Stomach (tissue), 8 donors: ENCODE measurements at regions not wholly inside any gene's neighbourhood (a gene's known extent, or its start where the extent isn't known, plus 50 kb on each side); places are given as distances from the start of the nearest gene placed in this dataset.

Experiments used
- DNase-seq, 2 donors: peaks; one replicate each; pipeline versions ENCODE4 v3.0.0 to v3.0.0-alpha.2; 2013 to 2019
- H3K27ac ChIP-seq, 5 donors: fragments of 200-600 bp in 4 of 5; sonication (generic) in 4 of 5; one replicate each; pipeline ENCODE4 v1.5.1; 2013 to 2019; ENCODE audit warnings: mild to moderate bottlenecking in 1 of 5, moderate library complexity in 1 of 5
- H3K27me3 ChIP-seq, 3 donors: fragments of 200-600 bp; sonication (generic); one replicate each; pipeline ENCODE4 v1.5.1; 2017 to 2019; ENCODE audit warnings: mixed run types in 1 of 3
- H3K36me3 ChIP-seq, 4 donors: fragments of 200-600 bp; sonication (generic); 1 replicate in 3 of 4; 2 replicates in 1 of 4; pipeline ENCODE4 v1.5.1; 2016 to 2019
- H3K4me1 ChIP-seq, 4 donors: fragments of 200-600 bp; sonication (generic); one replicate each; pipeline ENCODE4 v1.5.1; 2016 to 2019
- H3K4me3 ChIP-seq, 4 donors: fragments of 200-600 bp; sonication (generic) in 3 of 4; one replicate each; pipeline ENCODE4 v1.5.1; 2016 to 2019; ENCODE audit warnings: mild to moderate bottlenecking in 1 of 4
- H3K9me3 ChIP-seq, 4 donors: fragments of 200-600 bp; sonication (generic); one replicate each; pipeline ENCODE4 v1.5.1; 2016 to 2019
- CTCF ChIP-seq, 7 experiments: fragments of 450-650 bp in 4 of 7; fragments of 200-600 bp in 3 of 7; sonication (generic) in 3 of 7; IDR thresholded peaks; one replicate each; pipeline ENCODE4 v1.5.1; 2016 to 2019; ENCODE audit warnings: antibody characterized with exemption in 7 of 7, control low read depth in 2 of 7, mild to moderate bottlenecking in 1 of 7
- EP300 ChIP-seq: sonication (generic); formaldehyde crosslinking; IDR thresholded peaks from one replicate; pipeline ENCODE4 v1.6.1; 2017; ENCODE audit warnings: antibody characterized with exemption
- POLR2A ChIP-seq, 4 donors: fragments of 450-650 bp; IDR thresholded peaks; one replicate each; pipeline ENCODE4 v1.6.1; 2016; ENCODE audit warnings: antibody characterized with exemption in 4 of 4, control low read depth in 2 of 4, mild to moderate bottlenecking in 1 of 4, moderate library complexity in 1 of 4
- POLR2AphosphoS5 ChIP-seq, 3 donors: sonication (generic); formaldehyde crosslinking; IDR thresholded peaks; one replicate each; pipeline ENCODE4 v1.6.1; 2016; ENCODE audit warnings: antibody characterized with exemption in 3 of 3
- WGBS, 5 donors: extraction: QIAGEN DNeasy Blood & Tissue Kit in 3 of 5; methylation state at CpG; one replicate each; pipeline versions ENCODE4 v1.1.5 to v1.1.7; 2013 to 2018; 5-methylcytosine and 5-hydroxymethylcytosine counted together
- intact Hi-C: fragments of 100-400 bp; cut with DNase I; formaldehyde crosslinking; loops from one replicate; pipeline ENCODE4 v1.15.1; 2023; ENCODE audit warnings: low total_unique reads
- donor health status: healthy with polysubstance abuse.
- donor health status: Bipolar disorder and iron deficiency.
- donor health status: healthy.

GRCh38 chr9:115992834-115993233 is 160.8 kb upstream of the PAPPA start:
- no peaks in the 10 kb centered on the region for H3K27me3 ChIP-seq
- no peaks in the 10 kb centered on the region for H3K36me3 ChIP-seq
- no peaks in the 10 kb centered on the region for H3K4me1 ChIP-seq
- TF ChIP-seq CTCF (IDR thresholded peaks at IDR 0.05) (no peak), EP300 (no peak), POLR2A (IDR thresholded peaks at IDR 0.05) (no peak), POLR2AphosphoS5 (IDR thresholded peaks at IDR 0.05) (no peak)
- DNase-seq: no peak
- intact Hi-C loops: no loop called here
- H3K27ac ChIP-seq: no peak overlapping the region
- H3K4me3 ChIP-seq: no peak overlapping the region
- H3K9me3 ChIP-seq: no peaks in the 10 kb centered on the region
- WGBS, 5 donors: 87 to 92% (median 88%) methylated on average over 4 of the region's 4 CpGs

- intact Hi-C loops: no loop called here
- H3K4me3 ChIP-seq: no peak overlapping the region
- 54 to 71% (median 57%) methylated on average over 1 of the region's 1 CpG for WGBS, 5 donors
- H3K27me3 ChIP-seq: no peaks in the 10 kb centered on the region
- peak in 1 of 2 donors; percentile 46 for DNase-seq
- TF ChIP-seq POLR2A (IDR thresholded peaks at IDR 0.05): no peak
- TF ChIP-seq CTCF (IDR thresholded peaks at IDR 0.05): no peak
- TF ChIP-seq EP300: no peak
- no peak for TF ChIP-seq POLR2AphosphoS5 (IDR thresholded peaks at IDR 0.05)
- H3K9me3 ChIP-seq: no peaks in the 10 kb centered on the region
- H3K27ac ChIP-seq: no peak overlapping the region
- no peaks in the 10 kb centered on the region for H3K4me1 ChIP-seq
- no peaks in the 10 kb centered on the region for H3K36me3 ChIP-seq
Observed at GRCh38 chr9:115997923-115998322, 155.7 kb upstream of the PAPPA start.

- H3K36me3 ChIP-seq: no peaks in the 10 kb centered on the region
- TF ChIP-seq CTCF (IDR thresholded peaks at IDR 0.05) (no peak), POLR2AphosphoS5 (IDR thresholded peaks at IDR 0.05) (no peak), EP300 (no peak), POLR2A (IDR thresholded peaks at IDR 0.05) (no peak)
- H3K9me3 ChIP-seq: no peaks in the 10 kb centered on the region
- no peak for DNase-seq
- no peaks in the 10 kb centered on the region for H3K4me1 ChIP-seq
- intact Hi-C loops: no loop called here
- H3K4me3 ChIP-seq: no peak overlapping the region
- no peaks in the 10 kb centered on the region for H3K27me3 ChIP-seq
- no peak overlapping the region for H3K27ac ChIP-seq
Observed at GRCh38 chr9:115998666-115999065, 154.9 kb upstream of the PAPPA start.

GRCh38 chr9:115999498-115999897 is 154.1 kb upstream of the PAPPA start:
- H3K4me1 ChIP-seq: no peaks in the 10 kb centered on the region
- H3K4me3 ChIP-seq: no peak overlapping the region
- no peak overlapping the region for H3K27ac ChIP-seq
- no peaks in the 10 kb centered on the region for H3K27me3 ChIP-seq
- TF ChIP-seq CTCF (IDR thresholded peaks at IDR 0.05) (no peak), EP300 (no peak), POLR2A (IDR thresholded peaks at IDR 0.05) (no peak), POLR2AphosphoS5 (IDR thresholded peaks at IDR 0.05) (no peak)
- no peaks in the 10 kb centered on the region for H3K9me3 ChIP-seq
- intact Hi-C loops: no loop called here
- no peak for DNase-seq
- 37 to 54% (median 48%) methylated on average over 2 of the region's 2 CpGs for WGBS, 5 donors
- no peaks in the 10 kb centered on the region for H3K36me3 ChIP-seq
